Nephron progenitor cell (in vitro differentiated cells): ENCODE measurements at regions not wholly inside any gene's neighbourhood (a gene's known extent, or its start where the extent isn't known, plus 50 kb on each side); places are given as distances from the start of the nearest gene placed in this dataset.

Experiments used
- DNase-seq: peaks from one replicate; pipeline ENCODE4 v3.0.0; 2021
- H3K27ac Mint-ChIP-seq: 2 replicates; pipeline ENCODE4 v1.8.0; 2021; ENCODE audit warnings: mild to moderate bottlenecking, moderate library complexity, mixed read lengths
- H3K27me3 Mint-ChIP-seq: 2 replicates; pipeline ENCODE4 v1.8.0; 2021; ENCODE audit warnings: mild to moderate bottlenecking, low read depth, mixed read lengths; ENCODE audit not compliant: poor library complexity
- H3K36me3 Mint-ChIP-seq: 2 replicates; pipeline ENCODE4 v1.8.0; 2021; ENCODE audit warnings: low read depth, mixed read lengths
- H3K4me1 Mint-ChIP-seq: 2 replicates; pipeline ENCODE4 v1.8.0; 2021; ENCODE audit warnings: mixed read lengths
- H3K4me3 Mint-ChIP-seq: 2 replicates; pipeline ENCODE4 v1.8.0; 2021; ENCODE audit warnings: mild to moderate bottlenecking, moderate library complexity, mixed read lengths
- H3K9me3 Mint-ChIP-seq: 2 replicates; pipeline ENCODE4 v1.8.0; 2021; ENCODE audit warnings: mild to moderate bottlenecking, moderate library complexity, mixed read lengths
- TF ChIP-seq, protein P1 (sequence below): fragments of 200-600 bp; sonication (generic); IDR thresholded peaks from 2 replicates; pipeline ENCODE4 v1.5.0; 2021; ENCODE audit warnings: antibody characterized with exemption

- H3K9me3 Mint-ChIP-seq = no peaks in the 10 kb centered on the region
- H3K27ac Mint-ChIP-seq = peak overlapping the region; percentile 64
- H3K27me3 Mint-ChIP-seq = no peaks in the 10 kb centered on the region
- H3K36me3 Mint-ChIP-seq = no peaks in the 10 kb centered on the region
- peaks cover 8% of the 10 kb centered on the region for H3K4me1 Mint-ChIP-seq
- H3K4me3 Mint-ChIP-seq = no peak overlapping the region
- TF ChIP-seq, protein P1, sequence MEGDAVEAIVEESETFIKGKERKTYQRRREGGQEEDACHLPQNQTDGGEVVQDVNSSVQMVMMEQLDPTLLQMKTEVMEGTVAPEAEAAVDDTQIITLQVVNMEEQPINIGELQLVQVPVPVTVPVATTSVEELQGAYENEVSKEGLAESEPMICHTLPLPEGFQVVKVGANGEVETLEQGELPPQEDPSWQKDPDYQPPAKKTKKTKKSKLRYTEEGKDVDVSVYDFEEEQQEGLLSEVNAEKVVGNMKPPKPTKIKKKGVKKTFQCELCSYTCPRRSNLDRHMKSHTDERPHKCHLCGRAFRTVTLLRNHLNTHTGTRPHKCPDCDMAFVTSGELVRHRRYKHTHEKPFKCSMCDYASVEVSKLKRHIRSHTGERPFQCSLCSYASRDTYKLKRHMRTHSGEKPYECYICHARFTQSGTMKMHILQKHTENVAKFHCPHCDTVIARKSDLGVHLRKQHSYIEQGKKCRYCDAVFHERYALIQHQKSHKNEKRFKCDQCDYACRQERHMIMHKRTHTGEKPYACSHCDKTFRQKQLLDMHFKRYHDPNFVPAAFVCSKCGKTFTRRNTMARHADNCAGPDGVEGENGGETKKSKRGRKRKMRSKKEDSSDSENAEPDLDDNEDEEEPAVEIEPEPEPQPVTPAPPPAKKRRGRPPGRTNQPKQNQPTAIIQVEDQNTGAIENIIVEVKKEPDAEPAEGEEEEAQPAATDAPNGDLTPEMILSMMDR = no peak
- no peak for DNase-seq
Observed at GRCh38 chr9:103734471-103734870, 359.6 kb upstream of the SMC2 start.

GRCh38 chr9:103755441-103755840 is 338.7 kb upstream of the SMC2 start:
- H3K9me3 Mint-ChIP-seq = peaks cover 4% of the 10 kb centered on the region
- no peak overlapping the region for H3K4me3 Mint-ChIP-seq
- TF ChIP-seq, protein P1 = no peak
- DNase-seq = no peak
- no peaks in the 10 kb centered on the region for H3K4me1 Mint-ChIP-seq
- H3K36me3 Mint-ChIP-seq = no peaks in the 10 kb centered on the region
- H3K27me3 Mint-ChIP-seq = no peaks in the 10 kb centered on the region
- H3K27ac Mint-ChIP-seq = no peak overlapping the region

- Mint-ChIP-seq H3K27me3 (no peaks in the 10 kb centered on the region), H3K27ac (no peak overlapping the region), H3K36me3 (no peaks in the 10 kb centered on the region), H3K4me1 (no peaks in the 10 kb centered on the region), H3K4me3 (no peak overlapping the region), H3K9me3 (peaks cover 4% of the 10 kb centered on the region)
- no peak for DNase-seq
- TF ChIP-seq, protein P1 = no peak
Observed at GRCh38 chr9:103755986-103756385, 338.1 kb upstream of the SMC2 start.

DNA sequence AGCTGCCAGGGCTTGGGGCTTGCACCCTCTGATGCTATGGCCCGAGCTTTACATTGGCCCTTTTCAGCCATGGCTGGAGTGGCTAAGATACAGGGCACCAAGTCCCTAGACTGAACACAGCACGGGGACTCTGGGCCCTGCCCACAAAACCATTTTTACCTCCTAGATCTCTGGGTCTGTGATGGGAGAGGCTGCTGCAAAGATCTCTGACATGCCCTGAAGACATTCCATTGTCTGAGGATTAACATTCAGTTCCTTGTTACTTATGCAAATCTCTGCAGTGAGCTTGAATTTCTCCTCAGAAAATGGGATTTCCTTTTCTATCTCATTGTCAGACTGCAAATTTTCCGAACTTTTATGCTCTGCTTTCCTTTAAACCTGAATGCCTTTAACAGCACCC is 337.0 kb upstream of the SMC2 start:
- no peaks in the 10 kb centered on the region for H3K27me3 Mint-ChIP-seq
- TF ChIP-seq, protein P1 = no peak
- DNase-seq = no peak

GRCh38 chr9:103761466-103761865 is 332.6 kb upstream of the SMC2 start:
- H3K27ac Mint-ChIP-seq = no peak overlapping the region
- peaks cover 11% of the 10 kb centered on the region for H3K9me3 Mint-ChIP-seq
- no peaks in the 10 kb centered on the region for H3K27me3 Mint-ChIP-seq
- H3K36me3 Mint-ChIP-seq = no peaks in the 10 kb centered on the region
- DNase-seq = no peak
- no peaks in the 10 kb centered on the region for H3K4me1 Mint-ChIP-seq
- H3K4me3 Mint-ChIP-seq = no peak overlapping the region
- TF ChIP-seq, protein P1 = no peak

More for the DNA sequence above, 337.0 kb upstream of the SMC2 start:
- Mint-ChIP-seq H3K36me3 (no peaks in the 10 kb centered on the region), H3K4me3 (no peak overlapping the region), H3K27ac (no peak overlapping the region), H3K9me3 (peaks cover 4% of the 10 kb centered on the region), H3K4me1 (no peaks in the 10 kb centered on the region)

DNA sequence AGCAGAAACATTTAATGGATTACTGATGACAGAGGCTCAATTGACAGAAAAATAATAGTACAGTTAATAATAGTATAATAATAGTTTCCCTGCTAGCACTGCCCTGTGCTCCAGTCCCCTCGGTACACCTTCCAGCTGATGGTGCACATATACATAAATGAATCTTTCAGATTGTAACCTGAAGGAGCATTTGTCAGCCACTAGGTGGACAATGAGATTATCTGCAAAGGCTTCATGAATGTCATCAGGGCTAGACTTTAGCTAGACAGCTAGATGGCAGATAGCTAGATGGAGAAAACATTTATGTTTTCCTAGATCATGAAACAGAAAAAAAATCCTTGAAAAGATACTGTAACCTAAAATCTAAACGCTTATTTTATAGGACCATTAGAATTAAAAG is 304.4 kb upstream of the SMC2 start:
- H3K27me3 Mint-ChIP-seq = peaks cover 3% of the 10 kb centered on the region
- TF ChIP-seq, protein P1 = peak; percentile 27
- H3K9me3 Mint-ChIP-seq = no peaks in the 10 kb centered on the region
- DNase-seq = no peak
- H3K4me3 Mint-ChIP-seq = no peak overlapping the region
- no peaks in the 10 kb centered on the region for H3K36me3 Mint-ChIP-seq
- peaks cover 4% of the 10 kb centered on the region for H3K4me1 Mint-ChIP-seq
- no peak overlapping the region for H3K27ac Mint-ChIP-seq
